ENCODE measurements at regions not wholly inside any gene's neighbourhood (a gene's known extent, or its start where the extent isn't known, plus 50 kb on each side); places are given as distances from the start of the nearest gene placed in this dataset.

DNA sequence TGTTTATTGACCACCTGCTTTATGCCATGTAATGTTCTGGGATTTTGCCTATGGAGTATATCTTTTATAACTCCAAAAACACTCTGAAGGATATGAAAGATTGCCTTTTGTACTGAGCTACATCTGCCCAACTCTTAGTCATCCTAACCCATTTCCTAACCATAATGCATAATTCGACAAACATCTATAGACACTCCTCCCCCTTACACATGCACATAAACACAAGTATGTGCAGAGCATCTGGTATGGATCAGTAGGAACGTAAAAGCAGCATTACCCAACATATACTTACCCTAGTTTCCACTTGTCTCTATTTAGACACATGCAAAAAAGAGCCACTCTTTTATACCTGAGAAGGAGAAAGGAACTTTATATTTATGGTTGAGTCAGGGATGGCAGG is 272.8 kb downstream of the FAM76B start:
- Histone ChIP-seq H3K36me3 (no peaks in the 10 kb centered on the region), H3K9me3 (no peaks in the 10 kb centered on the region), H3K27me3 (no peaks in the 10 kb centered on the region), H3K4me3 (ENCODE audit: low read depth in 1 of 2, low read length in 1 of 2) (no peak overlapping the region), H3K27ac (no peak overlapping the region), H3K4me1 (ENCODE audit: control insufficient read depth in 1 of 2, insufficient read depth in 1 of 2, low read depth in 1 of 2, low read length in 1 of 2) (peaks cover 11 to 23% of the 10 kb centered on the region in 2 experiments)
- TF ChIP-seq, protein P1, sequence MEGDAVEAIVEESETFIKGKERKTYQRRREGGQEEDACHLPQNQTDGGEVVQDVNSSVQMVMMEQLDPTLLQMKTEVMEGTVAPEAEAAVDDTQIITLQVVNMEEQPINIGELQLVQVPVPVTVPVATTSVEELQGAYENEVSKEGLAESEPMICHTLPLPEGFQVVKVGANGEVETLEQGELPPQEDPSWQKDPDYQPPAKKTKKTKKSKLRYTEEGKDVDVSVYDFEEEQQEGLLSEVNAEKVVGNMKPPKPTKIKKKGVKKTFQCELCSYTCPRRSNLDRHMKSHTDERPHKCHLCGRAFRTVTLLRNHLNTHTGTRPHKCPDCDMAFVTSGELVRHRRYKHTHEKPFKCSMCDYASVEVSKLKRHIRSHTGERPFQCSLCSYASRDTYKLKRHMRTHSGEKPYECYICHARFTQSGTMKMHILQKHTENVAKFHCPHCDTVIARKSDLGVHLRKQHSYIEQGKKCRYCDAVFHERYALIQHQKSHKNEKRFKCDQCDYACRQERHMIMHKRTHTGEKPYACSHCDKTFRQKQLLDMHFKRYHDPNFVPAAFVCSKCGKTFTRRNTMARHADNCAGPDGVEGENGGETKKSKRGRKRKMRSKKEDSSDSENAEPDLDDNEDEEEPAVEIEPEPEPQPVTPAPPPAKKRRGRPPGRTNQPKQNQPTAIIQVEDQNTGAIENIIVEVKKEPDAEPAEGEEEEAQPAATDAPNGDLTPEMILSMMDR (IDR thresholded peaks at IDR 0.05), result no peak

DNA sequence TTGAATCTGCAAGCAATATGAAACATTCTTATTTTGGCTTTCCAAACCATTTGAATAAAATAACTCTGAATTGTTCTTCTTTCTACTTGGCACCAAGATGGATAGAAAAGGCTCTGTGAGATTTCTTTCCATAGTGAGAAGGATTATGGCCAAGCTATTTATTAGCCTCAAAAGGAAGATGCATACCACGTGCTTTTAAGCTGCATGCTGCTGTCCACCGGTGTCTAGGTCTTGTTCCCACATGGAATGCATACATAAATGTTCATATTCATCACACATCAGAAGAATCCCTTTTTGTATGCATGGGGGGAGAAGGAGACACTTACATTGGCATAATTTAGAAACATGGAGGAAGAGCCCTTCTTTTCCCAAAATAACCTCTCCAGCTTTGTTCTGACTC is 273.4 kb downstream of the FAM76B start:
- Histone ChIP-seq H3K4me1 (ENCODE audit: control insufficient read depth in 1 of 2, insufficient read depth in 1 of 2, low read depth in 1 of 2, low read length in 1 of 2) (peaks cover 17 to 29% of the 10 kb centered on the region in 2 experiments), H3K27ac (no peak overlapping the region)

DNA sequence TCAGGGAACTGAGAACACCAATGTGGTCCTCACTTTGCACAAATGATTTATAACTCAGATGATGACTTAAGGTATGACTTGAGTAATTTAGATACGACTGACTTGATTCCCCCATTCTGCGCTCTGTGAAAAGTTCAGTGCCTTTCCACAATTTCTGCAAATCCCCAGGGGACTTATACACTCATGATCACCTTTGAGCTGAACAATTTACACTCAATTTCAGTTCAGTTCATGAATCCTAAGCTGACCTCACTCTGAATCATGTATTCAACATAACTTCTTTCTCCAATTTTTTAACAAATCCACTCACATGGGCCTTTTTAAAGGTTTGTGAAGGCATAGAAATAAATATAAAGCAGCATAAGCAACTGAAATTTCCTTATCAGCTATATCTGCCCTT is 274.2 kb downstream of the FAM76B start:
- TF ChIP-seq, protein P1 (IDR thresholded peaks at IDR 0.05), result no peak
- Histone ChIP-seq H3K4me1 (ENCODE audit: control insufficient read depth in 1 of 2, insufficient read depth in 1 of 2, low read depth in 1 of 2, low read length in 1 of 2) (peaks cover 20 to 34% of the 10 kb centered on the region in 2 experiments), H3K36me3 (no peaks in the 10 kb centered on the region), H3K9me3 (no peaks in the 10 kb centered on the region), H3K27me3 (no peaks in the 10 kb centered on the region), H3K4me3 (ENCODE audit: low read depth in 1 of 2, low read length in 1 of 2) (no peak overlapping the region), H3K27ac (no peak overlapping the region)

More for the DNA sequence above, 273.4 kb downstream of the FAM76B start:
- no peaks in the 10 kb centered on the region for H3K36me3 ChIP-seq
- TF ChIP-seq, protein P1 (IDR thresholded peaks at IDR 0.05), result no peak
- H3K9me3 ChIP-seq, result no peaks in the 10 kb centered on the region
- no peaks in the 10 kb centered on the region for H3K27me3 ChIP-seq
- no peak overlapping the region for H3K4me3 ChIP-seq (ENCODE audit: low read depth in 1 of 2, low read length in 1 of 2)

DNA sequence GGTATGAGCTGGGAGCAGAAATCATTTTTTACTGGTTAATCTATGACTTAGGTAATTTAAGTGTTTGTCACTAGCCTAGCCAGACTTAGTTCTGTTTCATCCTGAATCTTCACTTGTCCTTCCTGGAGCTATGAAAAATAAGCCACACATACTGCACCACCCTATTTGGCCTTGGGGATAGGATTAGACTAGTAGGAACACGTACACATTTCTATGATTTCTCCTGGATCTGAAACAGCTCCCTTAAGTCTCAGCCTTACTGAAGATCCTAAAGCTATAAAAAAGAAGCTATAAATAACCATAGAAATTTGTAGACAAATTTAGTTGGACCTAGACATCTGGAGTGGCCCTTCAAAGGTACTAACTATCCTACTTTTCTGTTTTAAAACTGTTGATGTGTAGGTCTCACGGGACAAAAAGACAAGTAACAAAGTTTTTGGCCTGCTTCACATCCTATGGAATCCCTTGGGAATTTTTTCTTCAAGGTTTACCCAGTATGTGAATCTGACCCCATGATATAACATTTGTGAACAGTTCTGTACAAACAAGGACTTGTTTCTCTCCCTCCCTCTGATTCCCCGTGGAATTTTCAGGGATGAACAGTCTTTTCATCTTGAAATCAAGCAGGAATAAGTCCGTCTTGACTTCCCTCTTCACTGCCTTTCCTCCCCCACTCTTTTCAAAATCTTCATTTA is 275.0 kb downstream of the FAM76B start:
- Histone ChIP-seq H3K4me1 (ENCODE audit: control insufficient read depth in 1 of 2, insufficient read depth in 1 of 2, low read depth in 1 of 2, low read length in 1 of 2) (peaks cover 20 to 34% of the 10 kb centered on the region in 2 experiments), H3K9me3 (no peaks in the 10 kb centered on the region), H3K27me3 (no peaks in the 10 kb centered on the region), H3K4me3 (ENCODE audit: low read depth in 1 of 2, low read length in 1 of 2) (no peak overlapping the region), H3K27ac (no peak overlapping the region), H3K36me3 (no peaks in the 10 kb centered on the region)
- TF ChIP-seq, protein P1 (IDR thresholded peaks at IDR 0.05), result no peak

DNA sequence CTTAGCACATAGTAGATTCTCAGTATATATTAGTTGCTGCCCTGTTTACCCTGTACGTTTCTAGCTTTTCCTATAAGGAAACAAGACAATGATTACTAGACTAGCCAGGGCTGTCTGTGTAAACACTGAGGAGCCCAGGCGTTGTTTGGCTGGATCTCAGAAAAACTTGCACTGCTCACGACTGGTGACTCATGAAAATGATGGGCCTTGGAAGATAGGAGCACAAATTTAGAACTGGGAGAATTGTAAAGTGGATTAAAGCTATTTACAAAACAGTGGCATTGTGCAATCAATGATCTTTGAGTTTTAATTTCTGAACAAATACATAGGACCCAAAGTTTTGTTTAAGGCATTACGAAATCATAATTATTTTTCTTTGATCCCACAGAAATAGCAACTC is 276.9 kb downstream of the FAM76B start:
- Histone ChIP-seq H3K36me3 (no peaks in the 10 kb centered on the region), H3K27me3 (no peaks in the 10 kb centered on the region), H3K4me3 (ENCODE audit: low read depth in 1 of 2, low read length in 1 of 2) (no peak overlapping the region), H3K27ac (no peak overlapping the region), H3K9me3 (no peaks in the 10 kb centered on the region), H3K4me1 (ENCODE audit: control insufficient read depth in 1 of 2, insufficient read depth in 1 of 2, low read depth in 1 of 2, low read length in 1 of 2) (peaks cover 20 to 32% of the 10 kb centered on the region in 2 experiments)
- TF ChIP-seq, protein P1 (IDR thresholded peaks at IDR 0.05), result no peak
